NCI-H774 (cell line): ENCODE measurements at regions not wholly inside any gene's neighbourhood (a gene's known extent, or its start where the extent isn't known, plus 50 kb on each side); places are given as distances from the start of the nearest gene placed in this dataset.

Experiments
- DNase-seq: peaks from one replicate; lab custom pipeline; 2025; lab: John Stamatoyannopoulos, UW

- no peak for DNase-seq
Observed at GRCh38 chr14:22452330-22452729, 136.7 kb downstream of the DAD1 start.

GRCh38 chr14:22450266-22450665 is 138.8 kb downstream of the DAD1 start:
- no peak for DNase-seq

DNA sequence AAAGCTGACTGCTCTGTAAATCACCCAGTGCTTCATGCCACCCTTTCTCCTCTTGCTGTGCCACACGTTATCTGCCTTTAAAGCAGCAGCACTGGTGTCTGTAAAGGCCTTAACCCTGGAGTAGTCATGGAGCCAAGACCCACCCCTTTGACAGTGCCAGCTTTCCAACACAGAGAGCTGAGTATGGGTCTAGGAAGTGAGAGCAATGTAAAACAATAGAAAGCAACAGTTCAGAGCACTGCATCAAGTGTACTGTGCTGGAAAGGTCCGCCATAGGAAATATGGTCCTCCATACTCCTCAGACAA is 139.5 kb downstream of the DAD1 start:
- DNase-seq: no peak

DNA sequence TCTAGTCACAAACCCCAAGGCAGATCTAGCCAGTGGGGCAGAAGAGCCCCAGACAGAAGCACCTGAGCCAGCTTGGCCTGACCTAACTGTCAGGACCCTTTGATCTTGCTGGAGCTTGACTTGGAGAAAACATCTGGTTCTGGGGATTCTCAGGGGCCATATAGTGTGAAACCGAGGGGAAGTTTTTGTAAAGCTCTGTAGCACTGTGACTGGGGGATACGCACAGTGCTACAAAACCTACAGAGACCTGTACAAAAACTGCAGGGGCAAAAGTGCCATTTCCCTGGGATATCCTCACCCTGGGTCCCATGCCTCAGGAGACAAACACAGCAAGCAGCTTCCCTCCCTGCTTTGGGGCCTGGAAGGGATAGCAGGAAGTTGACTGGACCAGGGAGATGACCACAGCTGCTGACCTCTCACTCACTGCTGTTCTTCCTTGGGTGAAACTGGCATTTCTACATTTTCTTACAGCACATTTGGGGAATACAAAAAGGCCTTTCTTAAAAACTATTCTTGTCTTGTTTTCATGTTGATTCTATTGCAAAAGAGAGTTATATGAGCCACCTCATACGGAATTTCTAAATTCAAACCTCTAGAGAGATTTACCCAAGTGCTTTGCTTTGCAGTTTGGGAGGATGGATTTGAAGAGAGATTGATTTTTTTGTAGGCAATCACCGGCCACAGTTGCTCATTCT is 140.0 kb downstream of the DAD1 start:
- DNase-seq: no peak

GRCh38 chr14:22448035-22448904 is 140.8 kb downstream of the DAD1 start:
- no peak for DNase-seq

DNA sequence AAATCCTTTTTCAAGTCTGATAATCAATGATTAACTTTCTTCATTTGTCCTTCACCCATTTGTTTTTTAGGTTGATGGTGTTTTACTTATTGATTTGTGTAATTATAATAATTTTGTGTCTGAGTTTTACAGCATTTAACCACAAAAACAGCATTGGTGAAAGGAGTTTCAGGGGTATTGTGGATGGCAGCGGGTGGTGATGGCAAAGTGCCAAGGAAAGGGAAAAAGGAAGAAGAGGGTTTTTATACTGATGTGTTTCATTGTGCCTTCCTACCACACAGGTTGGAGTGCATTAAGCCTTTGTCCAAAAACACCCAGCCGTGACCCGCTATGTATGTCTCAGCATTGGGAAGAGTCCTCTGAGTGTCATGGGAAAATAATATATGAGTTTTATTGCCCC is 150.3 kb downstream of the DAD1 start:
- no peak for DNase-seq

DNA sequence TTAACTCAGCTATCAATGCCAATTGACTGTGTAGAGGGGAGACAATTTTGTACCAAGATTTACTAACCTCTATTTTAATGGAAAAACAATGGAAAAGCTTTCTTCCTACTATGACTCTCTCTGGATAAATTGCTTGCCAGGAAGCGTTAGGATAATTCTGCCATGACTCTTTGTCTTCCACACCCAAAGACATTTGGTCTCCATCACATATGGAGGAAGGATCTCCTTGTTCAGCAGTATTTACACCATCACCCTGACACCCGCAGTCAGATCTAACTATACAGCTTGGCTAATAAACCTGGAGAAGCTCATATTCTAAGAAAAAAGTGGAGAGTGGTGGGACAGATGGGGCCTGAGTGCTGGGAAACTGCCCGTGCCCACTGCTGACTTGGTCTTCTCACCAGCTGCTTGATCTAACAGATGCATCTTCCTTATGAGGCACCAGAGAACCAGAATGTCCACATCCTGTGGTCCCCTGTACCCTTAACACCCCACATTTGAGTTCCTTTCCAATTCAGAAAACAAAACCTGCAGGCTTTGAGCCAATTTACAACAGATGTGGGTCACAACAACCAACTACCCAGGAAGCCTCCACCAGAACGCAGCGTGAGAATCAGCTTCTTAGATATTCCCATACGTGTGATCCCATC is 154.0 kb downstream of the DAD1 start:
- DNase-seq: no peak

- no peak for DNase-seq
Observed at GRCh38 chr14:22434030-22434429, 155.0 kb downstream of the DAD1 start.

GRCh38 chr14:22433069-22433468 is 156.0 kb downstream of the DAD1 start:
- no peak for DNase-seq

DNA sequence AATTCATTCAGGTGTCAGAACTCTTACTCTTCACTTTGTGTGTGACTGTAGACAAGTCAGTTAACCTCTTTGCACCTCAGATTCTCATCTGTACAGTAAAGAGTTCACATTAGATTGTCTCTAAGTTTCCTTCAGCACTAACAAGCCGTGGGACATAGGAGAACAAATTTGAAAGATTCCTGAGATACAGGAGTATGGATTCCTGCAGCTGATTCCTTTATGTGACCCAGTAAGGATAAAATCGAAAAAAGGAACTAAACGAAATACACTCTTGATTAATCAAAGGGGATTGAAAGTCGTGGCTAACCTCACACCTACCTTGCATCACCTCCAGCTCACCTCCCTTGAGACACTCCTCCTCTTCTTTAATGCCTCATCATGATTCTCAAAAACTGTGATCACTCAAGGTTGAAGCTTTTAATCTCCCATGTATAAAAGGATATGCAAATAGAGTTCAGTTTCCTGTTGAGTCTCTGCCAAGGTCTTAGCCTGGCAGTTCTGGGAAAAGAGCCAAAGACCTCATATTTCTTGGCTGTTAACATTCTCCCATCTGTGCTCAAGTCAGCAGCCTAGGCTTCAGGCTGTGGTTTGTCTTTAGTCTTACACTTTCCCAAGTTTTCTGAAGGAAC is 156.6 kb downstream of the DAD1 start:
- DNase-seq: no peak

DNA sequence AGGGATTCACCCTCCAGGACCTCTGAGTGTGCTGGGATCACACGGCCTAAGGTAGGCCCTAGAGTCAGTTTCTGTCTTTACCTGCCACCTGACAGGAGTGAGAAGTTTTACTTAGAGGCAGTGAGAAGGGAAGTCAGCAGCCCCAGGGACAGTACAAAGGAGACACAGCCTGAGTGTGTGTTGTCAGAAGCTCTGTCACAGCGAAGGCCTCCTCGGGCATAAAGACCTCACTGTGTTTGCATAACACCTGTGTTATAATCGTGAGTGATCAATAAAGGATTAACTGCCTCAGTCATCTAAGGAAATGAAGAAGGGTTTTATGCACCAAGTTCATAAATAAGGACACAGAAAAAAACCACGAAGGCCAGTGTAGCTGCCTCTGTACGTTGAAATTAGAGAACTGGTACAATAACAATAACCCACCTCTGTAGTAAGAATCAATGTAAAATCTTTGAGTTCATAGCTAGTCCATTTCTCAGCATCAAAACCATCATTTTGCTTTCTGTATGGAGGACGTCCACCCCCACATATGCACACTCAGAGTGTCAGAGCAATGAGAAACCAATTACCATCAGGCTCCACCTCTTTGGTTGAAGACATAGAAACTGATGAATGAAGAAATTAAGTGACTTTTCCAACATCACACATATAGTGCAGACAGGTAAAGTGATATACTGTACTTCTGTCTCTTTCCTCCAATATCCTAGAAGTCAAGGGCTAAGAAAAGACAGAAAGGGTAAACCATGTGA is 159.3 kb downstream of the DAD1 start:
- no peak for DNase-seq

- DNase-seq: no peak
Observed at GRCh38 chr14:22428700-22429291, 160.2 kb downstream of the DAD1 start.

DNA sequence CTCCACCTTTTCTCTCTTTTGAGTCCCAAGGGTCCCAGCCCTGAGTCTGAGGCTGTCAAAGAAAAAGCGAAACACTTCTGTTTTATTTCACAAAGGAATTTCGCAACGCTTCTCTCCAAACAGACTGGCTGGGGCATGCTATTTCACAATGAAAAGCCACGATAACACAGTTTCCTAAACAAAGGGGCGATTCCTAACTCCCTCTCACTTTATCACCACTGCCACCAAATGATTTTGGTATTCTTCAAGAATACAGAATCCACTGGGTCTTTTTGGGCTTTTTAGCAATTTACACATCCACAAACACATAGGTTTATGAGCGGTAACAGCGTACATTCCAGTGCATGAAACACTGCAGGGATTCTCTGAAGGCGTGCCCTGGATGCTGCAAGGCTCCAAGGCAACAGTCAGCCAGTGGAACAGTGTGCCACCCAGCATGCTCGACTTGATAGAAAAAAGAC is 161.2 kb downstream of the DAD1 start:
- DNase-seq: no peak

DNA sequence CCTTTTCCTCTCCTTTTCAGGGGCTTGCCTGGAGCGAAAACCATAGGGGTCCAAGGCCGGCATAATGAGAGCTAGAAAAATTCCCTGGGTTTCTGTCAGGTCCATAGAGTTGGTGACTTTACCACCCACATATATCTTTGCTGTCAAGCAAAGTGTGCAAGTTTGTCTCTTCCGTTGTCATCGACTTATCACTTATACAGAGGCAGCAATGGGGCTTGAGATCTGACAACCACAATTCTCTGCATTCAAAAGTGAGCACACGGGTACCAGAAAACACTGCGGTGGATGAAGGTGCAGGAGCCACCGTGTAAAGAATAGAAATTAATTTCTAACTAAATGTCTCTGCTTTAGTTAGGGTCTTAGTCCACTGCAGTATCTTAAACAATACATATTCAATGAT is 162.3 kb downstream of the DAD1 start:
- no peak for DNase-seq

DNA sequence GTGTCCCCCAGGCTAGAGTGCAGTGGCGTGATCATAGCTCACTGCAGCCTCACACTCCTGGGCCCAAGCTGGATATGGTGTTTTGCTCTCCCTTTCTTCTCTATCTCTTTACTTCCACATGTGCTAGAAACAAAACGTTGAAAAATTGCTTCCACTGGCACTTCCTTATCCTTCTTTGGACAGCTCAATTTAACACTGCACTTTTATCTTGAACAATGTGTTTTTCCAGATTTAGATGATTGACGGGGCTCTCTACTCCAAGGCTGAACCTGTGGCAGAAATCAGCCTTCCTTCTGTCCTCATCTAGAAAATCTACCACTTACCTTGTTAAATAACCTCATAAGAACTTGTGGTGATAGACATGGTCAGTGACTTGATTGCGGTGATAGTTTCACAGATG is 165.1 kb downstream of the DAD1 start:
- no peak for DNase-seq

DNA sequence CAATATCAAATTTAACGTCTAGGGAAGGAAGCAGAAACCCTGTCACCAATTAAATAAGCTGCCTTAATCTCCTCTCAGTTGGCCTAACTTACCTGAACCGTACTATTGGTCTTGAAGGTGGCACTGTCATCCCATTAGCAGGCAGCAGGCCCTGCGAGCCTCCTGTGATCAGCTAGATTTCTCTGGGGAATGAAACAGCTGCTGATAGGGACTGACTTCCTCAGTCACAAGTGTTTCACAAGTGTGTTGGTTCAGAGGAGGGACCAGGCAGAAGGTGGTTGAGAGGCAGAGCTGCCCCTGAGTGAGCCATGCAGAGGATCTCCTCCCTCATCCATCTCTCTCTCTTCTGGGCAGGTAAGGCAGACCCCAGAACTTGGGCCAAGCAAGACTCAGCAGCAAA is 166.8 kb downstream of the DAD1 start:
- DNase-seq: no peak

DNA sequence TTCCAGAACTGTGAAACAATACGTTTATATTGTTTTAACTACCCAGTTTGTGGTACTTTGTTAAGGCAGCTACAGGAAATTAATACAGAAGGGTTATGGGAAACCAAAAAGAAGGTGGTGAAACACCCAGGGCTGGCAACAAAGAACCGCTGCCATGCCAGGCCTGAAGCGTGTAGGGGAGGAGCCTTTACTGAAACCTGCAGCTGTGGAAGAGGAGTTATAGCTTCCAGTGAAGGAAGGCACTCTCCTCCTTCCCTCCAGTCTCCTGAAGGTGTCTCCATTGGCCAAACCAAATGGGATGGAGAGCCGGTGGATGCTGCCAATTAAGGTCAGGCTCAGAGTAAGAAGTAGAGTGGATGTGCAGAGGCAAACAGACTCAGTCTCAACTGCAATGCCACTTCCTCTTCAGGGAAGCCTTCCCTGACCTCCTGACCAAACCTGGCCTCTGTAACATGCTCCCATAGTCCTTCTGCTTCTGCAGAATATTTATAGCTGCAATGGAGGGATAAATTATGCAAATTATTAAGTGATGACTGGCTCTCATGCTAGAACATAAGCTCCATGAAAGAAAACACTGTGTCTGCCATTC is 168.3 kb downstream of the DAD1 start:
- DNase-seq: no peak

GRCh38 chr14:22419620-22420019 is 169.4 kb downstream of the DAD1 start:
- DNase-seq: no peak

GRCh38 chr14:22418631-22419030 is 170.4 kb downstream of the DAD1 start:
- DNase-seq: no peak

- no peak for DNase-seq
Observed at GRCh38 chr14:22417914-22418313, 171.1 kb downstream of the DAD1 start.

DNA sequence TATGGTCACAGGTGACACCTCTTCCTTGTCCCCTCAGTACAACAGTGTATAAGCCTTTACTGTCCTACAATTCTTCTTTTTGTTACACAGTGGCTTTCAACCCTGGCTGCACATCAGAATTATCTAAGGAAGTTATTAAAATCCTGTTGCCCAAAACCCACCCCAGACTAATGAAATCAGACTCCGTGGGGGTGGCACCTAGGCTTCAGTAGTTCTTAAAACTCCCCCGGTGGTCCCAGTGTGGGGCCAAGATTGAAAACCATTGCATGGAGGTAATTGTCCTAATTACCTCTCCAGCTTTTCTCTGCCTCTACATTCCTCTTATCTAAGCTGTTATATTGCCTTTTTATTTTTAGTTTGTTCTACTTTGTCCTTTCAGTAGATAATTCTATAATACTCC is 172.8 kb downstream of the DAD1 start:
- no peak for DNase-seq
